HG03108 (cell line): ENCODE measurements at regions not wholly inside any gene's neighbourhood (a gene's known extent, or its start where the extent isn't known, plus 50 kb on each side); places are given as distances from the start of the nearest gene placed in this dataset.

Experiments used
- ATAC-seq: cut with Tn5 transposase; IDR thresholded peaks from one replicate; pipeline ENCODE4 v1.9.1; 2021; ENCODE audit warnings: moderate library complexity; ENCODE audit not compliant: unreplicated experiment

DNA sequence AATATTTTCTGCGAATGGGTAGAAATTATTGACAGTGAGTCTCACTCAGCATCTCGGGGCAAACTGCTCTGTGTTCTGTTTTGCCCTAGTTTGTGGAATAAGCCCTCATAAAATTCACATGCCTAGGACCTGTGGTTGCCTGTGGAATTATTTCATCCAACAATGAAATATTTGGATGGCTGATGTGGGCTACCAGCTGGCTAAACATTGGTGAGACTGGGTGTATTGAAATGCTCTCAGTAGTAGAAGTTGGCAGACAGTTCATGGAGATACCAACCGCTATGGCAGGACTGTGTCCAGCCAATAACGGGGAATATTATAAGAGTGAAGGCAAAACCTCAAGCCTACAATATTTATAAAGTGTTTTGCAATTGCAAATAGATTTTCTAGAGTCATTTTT is 344.1 kb upstream of the RPS23 start:
- ATAC-seq: no peak

GRCh38 chr5:82620957-82621600 is 342.9 kb upstream of the RPS23 start:
- ATAC-seq: no peak

- no peak for ATAC-seq
Observed at GRCh38 chr5:82619097-82619496, 340.9 kb upstream of the RPS23 start.

DNA sequence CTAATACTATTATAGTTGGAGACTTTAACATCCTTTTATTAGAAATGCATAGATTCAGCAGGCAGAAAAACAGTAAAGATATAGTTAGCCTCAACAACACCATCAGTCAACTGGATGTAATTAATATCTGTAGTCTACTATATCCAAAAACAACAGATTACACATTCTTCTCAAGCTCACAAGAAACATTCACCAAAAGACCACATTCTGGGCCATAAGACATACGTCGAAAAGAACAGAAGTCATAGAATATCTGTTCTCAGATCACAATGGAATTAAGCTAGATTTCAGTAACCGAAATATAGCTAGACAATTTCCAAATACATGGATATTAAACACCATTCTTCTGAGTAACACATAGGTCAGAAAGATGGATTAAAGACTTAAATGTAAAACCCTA is 336.6 kb upstream of the RPS23 start:
- ATAC-seq: no peak

- ATAC-seq: no peak
Observed at GRCh38 chr5:82613891-82614290, 335.7 kb upstream of the RPS23 start.

GRCh38 chr5:82610686-82611085 is 332.5 kb upstream of the RPS23 start:
- no peak for ATAC-seq

- no peak for ATAC-seq
Observed at GRCh38 chr5:82605441-82605973, 327.4 kb upstream of the RPS23 start.

- no peak for ATAC-seq
Observed at GRCh38 chr5:82603033-82603987, 325.2 kb upstream of the RPS23 start.

- ATAC-seq: no peak
Observed at GRCh38 chr5:82601861-82602260, 323.7 kb upstream of the RPS23 start.

DNA sequence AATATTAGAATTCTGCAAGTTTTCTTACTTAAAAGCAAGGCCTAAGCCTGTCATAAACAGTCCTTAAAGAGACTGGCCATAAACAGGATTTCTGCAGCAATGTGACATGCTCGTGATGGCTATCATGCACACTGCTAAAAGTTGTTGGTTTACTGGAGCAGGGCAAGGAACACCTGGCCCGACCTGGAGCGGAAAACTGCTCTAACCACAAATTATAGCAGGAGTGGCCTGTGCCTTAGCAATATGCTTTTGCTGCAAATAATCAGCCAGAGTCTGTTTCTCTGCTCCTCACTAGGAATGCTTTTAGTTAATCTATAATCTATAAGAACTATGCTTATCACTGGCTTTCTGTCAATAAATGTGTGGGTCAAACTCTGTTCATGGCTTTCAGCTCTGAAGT is 322.9 kb upstream of the RPS23 start:
- ATAC-seq: no peak

DNA sequence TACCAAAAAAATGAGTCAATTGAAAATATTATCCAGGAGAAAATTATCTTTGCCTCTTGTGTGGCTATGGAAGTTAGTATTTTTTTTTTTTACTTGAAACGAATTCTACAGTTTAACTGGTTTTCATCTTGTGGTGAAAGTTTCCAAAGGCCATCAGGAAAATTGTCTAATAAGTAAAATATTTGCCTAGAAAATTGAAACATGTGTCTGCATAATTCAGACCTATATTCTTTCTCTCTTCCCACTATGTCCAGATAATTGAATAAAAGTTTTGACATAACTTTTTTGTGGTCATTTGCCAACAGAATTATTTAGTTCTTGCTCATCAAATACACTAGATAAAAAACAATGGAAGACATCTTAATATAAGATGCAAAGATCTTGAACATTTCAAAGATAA is 321.5 kb upstream of the RPS23 start:
- ATAC-seq: no peak

DNA sequence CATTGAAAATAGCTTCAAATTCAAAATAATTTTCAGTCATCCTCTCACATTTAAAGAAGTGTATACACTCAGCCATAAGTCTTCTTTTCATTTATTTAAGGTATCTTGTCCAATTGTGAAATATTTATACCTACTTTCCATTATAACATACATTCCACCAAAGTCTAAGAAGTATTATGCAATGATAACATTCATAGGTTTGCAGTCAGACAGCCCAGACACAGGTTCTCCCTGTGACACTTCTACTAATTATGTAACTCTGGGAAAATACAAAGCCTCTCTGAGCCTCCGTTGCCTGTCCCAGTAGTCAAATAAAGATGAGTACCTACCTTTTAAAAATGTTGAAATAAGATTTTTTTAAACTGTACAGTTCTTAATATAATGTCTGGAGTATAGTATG is 320.9 kb upstream of the RPS23 start:
- no peak for ATAC-seq

DNA sequence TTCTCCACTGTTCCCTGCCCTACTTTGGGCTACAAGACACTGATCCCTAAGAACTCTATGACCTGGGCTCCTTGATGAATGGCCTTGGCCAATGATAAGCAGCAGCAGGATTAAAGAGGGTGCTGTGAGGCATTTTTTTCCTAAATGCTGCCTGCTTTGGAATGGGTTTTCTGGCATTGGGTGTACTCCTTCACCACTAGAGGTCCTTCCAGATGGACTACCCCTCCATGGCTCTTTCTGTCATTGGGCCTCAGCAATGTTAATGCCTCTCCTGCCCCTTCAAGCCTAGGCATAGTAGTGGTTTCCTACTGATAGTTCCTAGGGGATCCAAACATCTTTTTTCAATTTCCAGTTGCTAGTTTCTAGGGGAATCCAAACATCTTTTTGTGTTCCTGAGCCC is 319.3 kb upstream of the RPS23 start:
- no peak for ATAC-seq

- ATAC-seq: no peak
Observed at GRCh38 chr5:82596451-82596850, 318.3 kb upstream of the RPS23 start.

GRCh38 chr5:82595113-82595512 is 317.0 kb upstream of the RPS23 start:
- no peak for ATAC-seq

DNA sequence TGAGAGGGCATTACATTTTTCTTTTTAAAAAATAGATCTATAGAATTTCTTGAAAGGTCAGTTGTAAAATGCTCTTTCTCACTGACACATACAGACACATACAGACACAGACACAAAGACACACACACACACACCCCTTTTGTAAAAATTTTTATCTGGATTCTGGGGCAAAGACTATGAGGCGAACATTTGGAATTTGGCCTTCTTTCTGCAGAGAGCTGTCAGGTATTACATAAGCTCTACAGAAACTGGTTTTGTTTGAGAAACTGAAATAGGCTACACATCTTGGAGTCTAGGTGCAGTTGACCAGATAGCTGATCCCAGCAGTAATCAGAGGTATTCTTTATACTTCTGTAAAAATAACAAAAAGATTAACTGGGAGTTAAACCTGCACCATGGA is 315.9 kb upstream of the RPS23 start:
- no peak for ATAC-seq

DNA sequence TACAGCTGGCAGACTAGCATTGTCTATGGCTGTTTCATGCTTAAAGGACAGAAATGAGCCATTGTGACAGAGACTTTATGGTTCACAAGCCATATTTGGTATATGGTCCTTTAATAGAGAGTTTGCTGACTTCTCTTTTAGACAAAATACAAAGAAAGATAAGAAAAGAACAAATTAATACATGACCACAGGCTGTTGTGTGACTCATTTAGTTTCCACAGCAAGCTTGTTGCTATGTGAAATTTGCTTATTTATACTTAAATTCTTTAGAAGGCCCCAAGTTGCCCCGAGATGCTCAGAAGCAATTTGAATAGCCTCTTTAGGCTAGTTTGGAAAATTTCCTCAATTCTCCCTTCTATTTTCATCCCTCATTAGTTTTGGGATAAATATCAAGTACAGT is 315.3 kb upstream of the RPS23 start:
- no peak for ATAC-seq

DNA sequence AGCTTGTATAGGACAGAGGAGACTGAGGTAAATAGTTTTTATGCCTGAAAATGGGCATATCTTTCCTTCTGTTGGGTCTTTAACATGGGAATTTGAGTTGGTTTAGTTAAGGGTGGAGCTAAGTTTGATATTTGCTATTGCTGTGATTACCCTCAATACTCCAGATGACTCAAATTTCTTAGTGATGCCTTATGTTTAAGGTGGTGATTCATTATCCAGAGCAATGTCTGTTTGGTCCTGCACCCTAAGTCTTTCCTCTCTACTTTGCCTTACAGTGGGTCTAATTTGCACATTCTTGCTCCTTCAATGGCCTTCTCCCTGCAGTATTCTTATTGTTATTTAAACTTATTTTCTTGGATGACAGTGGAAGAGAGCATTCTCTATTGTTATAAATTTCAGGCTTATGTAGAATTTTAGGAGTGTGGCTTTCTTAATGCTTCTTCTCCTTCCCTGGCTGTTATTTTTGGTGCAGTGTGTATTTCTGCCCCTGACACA is 312.9 kb upstream of the RPS23 start:
- no peak for ATAC-seq

GRCh38 chr5:82590112-82590511 is 312.0 kb upstream of the RPS23 start:
- no peak for ATAC-seq

DNA sequence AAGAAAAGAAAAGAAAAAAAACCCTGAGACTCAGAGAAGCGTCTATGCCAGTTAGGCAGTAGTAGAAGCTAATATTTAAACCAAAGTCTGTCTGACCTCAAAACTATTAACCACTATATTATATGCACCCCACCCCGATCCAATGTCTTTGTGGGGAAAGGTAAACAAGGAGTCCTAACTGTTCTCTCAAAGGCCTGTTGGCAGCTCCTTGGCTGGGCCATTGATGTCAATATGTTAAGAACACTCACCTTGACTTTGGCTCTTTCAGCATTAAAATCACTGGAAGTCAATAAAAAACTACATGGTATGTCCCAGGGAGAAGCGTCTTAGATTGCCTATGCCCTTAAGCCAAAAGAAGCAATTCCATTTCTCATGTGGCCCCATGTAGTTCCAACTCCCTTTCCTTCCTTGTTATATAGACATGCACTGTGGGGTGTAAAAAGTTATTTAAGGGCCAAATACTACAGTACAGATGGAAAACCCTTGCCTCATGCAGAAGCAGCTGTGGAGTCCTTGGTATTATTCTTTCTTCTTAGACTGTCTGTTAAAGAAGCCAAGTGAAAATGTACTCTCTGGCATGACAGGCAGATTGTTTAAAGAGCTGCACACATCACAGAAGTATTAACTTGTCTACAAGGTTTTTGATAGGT is 308.6 kb upstream of the RPS23 start:
- no peak for ATAC-seq

GRCh38 chr5:82586181-82586580 is 308.0 kb upstream of the RPS23 start:
- no peak for ATAC-seq
